GM12875 (cell line): ENCODE measurements at regions not wholly inside any gene's neighbourhood (a gene's known extent, or its start where the extent isn't known, plus 50 kb on each side); places are given as distances from the start of the nearest gene placed in this dataset.

Experiments
- H3K4me3 ChIP-seq: one replicate; pipeline ENCODE4 v1.5.1; 2011; ENCODE audit warnings: low read depth, low read length, control low read depth
- TF ChIP-seq, protein P1 (sequence below): IDR thresholded peaks from 2 replicates; pipeline ENCODE4 v1.5.1; 2011; ENCODE audit warnings: low read depth, mild to moderate bottlenecking, control low read depth, inconsistent platforms, low read length, moderate library complexity, borderline replicate concordance; ENCODE audit not compliant: insufficient read depth

DNA sequence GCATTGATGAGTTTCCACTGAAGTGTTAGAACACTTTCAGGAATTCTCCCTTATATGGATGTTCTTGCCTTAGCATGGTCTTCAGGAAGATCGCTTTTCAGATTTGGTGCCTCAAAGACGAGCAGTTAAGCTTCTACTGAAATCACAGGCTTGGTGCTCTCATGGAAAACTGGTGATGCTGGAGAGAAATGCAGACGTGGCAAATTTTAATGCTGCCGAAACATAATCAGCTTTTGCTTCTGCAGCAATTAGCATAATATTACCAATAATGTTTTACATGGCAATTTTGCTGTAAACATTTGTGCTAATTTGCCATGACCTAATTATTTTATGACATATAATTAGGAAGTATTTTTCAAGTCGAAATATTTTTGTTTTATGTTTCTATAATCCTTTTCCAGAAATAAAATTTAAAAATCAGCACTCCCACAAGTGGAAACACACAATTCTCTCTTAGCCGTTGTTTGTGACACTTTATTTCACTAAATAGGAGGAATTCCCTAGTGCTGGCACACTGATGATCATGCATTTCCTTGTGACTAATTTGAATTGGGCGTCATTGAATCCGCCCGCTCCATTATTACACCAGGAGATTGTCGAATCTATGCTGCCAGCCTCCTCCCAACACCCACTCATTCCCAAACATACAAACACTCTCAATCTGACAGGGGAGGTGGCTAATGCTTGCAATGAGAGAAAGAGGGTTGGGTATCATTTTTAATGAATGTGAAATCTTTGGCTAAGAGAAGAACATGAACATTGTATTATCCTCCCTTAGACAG, 506.8 kb upstream of the PPP2R3A start:
- TF ChIP-seq, protein P1, sequence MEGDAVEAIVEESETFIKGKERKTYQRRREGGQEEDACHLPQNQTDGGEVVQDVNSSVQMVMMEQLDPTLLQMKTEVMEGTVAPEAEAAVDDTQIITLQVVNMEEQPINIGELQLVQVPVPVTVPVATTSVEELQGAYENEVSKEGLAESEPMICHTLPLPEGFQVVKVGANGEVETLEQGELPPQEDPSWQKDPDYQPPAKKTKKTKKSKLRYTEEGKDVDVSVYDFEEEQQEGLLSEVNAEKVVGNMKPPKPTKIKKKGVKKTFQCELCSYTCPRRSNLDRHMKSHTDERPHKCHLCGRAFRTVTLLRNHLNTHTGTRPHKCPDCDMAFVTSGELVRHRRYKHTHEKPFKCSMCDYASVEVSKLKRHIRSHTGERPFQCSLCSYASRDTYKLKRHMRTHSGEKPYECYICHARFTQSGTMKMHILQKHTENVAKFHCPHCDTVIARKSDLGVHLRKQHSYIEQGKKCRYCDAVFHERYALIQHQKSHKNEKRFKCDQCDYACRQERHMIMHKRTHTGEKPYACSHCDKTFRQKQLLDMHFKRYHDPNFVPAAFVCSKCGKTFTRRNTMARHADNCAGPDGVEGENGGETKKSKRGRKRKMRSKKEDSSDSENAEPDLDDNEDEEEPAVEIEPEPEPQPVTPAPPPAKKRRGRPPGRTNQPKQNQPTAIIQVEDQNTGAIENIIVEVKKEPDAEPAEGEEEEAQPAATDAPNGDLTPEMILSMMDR, result no peak

DNA sequence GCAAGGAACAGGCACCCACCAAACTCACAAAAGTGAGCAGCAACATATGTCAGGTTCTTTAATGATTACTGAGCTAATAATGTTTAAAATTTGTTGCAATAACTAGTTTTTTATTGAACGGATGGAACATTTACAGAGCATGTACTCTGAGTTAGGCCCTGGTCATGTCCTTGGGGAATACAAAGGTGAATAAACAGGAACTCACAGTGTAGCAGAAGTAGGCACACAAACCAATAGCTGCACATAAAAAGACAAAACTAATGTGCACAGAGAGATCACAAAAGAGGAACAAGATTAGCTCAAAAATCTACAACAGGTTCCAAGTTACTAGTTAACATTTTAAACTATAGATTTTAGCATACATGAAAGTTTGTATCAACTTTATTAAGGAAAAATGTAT, 505.3 kb upstream of the PPP2R3A start:
- TF ChIP-seq, protein P1, result no peak
- no peak overlapping the region for H3K4me3 ChIP-seq

More for the DNA sequence above, 506.8 kb upstream of the PPP2R3A start:
- no peak overlapping the region for H3K4me3 ChIP-seq

DNA sequence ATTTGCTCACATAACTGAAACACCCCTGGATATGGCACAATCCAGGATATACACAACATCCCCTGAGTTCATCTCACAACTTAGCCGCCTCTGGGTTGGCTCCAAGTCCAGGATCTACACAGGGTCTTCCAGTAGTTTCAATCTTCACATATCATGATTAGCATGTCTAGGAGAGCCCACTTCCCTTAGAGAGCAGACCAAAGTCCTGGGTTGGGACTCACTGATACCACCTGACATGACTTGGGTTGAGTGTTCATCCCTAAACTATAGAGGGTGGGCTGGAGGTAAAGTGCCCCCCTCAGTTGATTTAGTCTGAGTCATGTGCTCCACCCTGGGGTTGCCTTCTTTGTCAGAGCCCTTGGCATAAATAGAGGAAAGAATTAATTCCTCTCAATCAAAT, 493.6 kb upstream of the PPP2R3A start:
- H3K4me3 ChIP-seq, result no peak overlapping the region
- TF ChIP-seq, protein P1, result no peak

DNA sequence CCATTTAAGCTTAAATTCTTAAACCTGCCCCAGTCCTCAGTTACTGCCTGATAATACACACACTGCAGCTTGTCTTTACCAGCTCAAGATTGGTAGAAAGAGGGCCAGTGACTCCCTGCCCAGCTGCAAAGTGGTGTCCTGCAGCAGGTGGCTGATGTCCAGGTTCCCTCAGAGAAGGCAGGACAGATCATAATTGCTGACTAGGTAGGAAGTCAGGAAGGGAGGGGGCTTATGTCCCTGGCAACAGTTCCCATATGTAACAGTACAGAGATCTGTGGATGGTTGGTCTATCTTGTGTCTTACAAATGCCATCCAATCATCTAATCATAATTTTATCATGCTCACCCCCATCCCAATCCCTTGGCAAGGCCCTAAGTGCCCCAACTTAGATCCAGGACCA, 492.1 kb upstream of the PPP2R3A start:
- TF ChIP-seq, protein P1, result no peak

DNA sequence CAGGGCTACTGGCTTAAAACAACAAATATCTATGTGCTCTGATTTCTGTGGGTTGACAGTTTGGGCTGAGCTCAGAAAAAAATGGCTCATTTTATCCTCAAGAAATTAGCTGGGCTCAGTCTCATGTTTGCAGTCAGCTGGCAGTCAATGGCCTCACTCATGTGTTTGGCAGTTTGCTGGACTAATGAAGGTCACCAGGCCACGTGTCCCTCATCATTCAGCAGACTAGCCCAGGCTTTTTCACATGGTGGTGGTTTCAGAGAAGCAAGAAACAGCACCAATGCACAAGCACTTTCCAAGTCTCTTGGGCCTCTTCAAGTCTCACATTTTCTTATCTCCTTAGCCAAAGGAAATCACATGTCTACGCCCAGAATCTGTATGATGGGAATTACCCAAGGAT, 478.3 kb upstream of the PPP2R3A start:
- TF ChIP-seq, protein P1, result no peak
- H3K4me3 ChIP-seq, result no peak overlapping the region

More for the DNA sequence above, 492.1 kb upstream of the PPP2R3A start:
- no peak overlapping the region for H3K4me3 ChIP-seq

DNA sequence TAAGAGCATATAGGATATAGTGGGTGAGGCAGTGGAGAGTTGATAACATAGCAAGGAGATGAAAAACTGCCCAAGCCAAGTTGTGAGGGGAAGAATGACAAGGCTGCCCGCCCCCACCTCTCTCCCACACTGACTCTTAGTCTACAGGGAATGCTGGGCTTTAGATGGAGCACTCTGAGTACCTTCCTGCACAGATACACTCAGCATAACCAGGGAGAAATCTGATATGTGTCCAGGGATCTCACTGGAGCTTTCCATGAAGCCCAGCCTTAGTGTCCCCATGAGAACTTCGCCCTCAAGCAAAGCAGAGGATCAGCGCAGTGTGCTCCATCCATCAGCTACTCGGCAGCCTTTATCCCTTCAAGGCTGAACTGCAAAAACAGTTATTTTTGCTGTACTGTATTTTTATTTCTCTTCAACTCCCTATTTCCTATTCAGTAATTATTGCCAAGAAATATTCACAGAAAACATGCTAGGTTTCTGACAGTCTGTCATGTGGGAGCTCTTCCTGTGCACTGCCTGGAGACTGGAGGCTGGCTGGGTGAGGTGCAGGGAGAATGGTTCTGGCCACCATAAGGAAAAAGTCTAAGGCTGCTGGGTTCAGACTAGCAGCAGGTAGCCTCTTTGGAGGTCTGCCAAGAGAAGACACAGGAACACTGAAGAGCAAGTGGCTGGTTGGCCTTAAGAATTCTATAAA, 475.2 kb upstream of the PPP2R3A start:
- no peak overlapping the region for H3K4me3 ChIP-seq
- TF ChIP-seq, protein P1, result no peak
